ENCODE measurements at regions not wholly inside any gene's neighbourhood (a gene's known extent, or its start where the extent isn't known, plus 50 kb on each side); places are given as distances from the start of the nearest gene placed in this dataset.

GRCh38 chr11:69209421-69210309, 53.9 kb downstream of the SMIM38 start:
- TF ChIP-seq CREB1 (CRISPR knock-in tag; IDR thresholded peaks at IDR 0.05; ENCODE audit: low read depth) (no peak), CTCF (conservative IDR thresholded peaks at IDR 0.05; ENCODE audit: low read depth in 2 of 2) (no peak), REST (IDR thresholded peaks at IDR 0.05; ENCODE audit: unreplicated experiment) (no peak), EZH2 (IDR thresholded peaks at IDR 0.05; ENCODE audit: low read depth, unreplicated experiment) (no peak), ZNF331 (CRISPR knock-in tag; IDR thresholded peaks at IDR 0.05; ENCODE audit: low read depth) (no peak)

All from GM23338 (cell line).